Thyroid gland (tissue), 4 donors: ENCODE measurements at regions not wholly inside any gene's neighbourhood (a gene's known extent, or its start where the extent isn't known, plus 50 kb on each side); places are given as distances from the start of the nearest gene placed in this dataset.

Experiments used
- CTCF ChIP-seq, 6 experiments: fragments of 200-600 bp in 3 of 6; fragments of 450-650 bp in 3 of 6; sonication (generic) in 3 of 6; IDR thresholded peaks; one replicate each; pipeline ENCODE4 v1.5.1; 2016 to 2019; ENCODE audit warnings: antibody characterized with exemption in 6 of 6, mild to moderate bottlenecking in 2 of 6, inconsistent platforms in 1 of 6, moderate library complexity in 1 of 6
- POLR2A ChIP-seq, 2 donors: fragments of 450-650 bp; IDR thresholded peaks; one replicate each; pipeline ENCODE4 v1.6.1; 2017; ENCODE audit warnings: antibody characterized with exemption in 2 of 2, mild to moderate bottlenecking in 2 of 2, moderate library complexity in 1 of 2

DNA sequence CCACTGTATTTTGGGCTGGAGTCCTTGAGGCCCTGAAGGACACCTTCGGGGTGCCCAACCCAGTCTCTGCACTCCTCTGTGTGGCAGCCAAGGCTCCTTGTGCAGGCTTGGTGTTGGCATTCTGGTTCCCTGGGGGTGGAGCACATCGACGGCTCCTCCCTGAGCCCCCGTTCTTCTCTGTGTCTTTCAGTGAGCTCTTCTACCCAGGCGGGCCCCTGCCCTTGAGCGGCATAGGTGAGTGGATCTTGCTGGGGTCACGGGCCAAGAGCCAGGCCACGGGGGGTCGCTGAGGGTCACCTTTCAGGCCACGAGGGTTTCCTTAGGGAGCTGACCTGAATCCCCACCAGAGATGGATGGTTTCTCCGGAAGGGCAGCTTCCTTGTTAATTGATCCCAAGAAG lies 234.8 kb downstream of the SNRPN start:
- TF ChIP-seq CTCF (IDR thresholded peaks at IDR 0.05): no peak
- no peak for TF ChIP-seq POLR2A (IDR thresholded peaks at IDR 0.05)
